HepG2 (cell line): ENCODE measurements at regions not wholly inside any gene's neighbourhood (a gene's known extent, or its start where the extent isn't known, plus 50 kb on each side); places are given as distances from the start of the nearest gene placed in this dataset.

ENCODE experiments used
- E2F1 ChIP-seq: sonication (generic); formaldehyde crosslinking; IDR thresholded peaks from 2 replicates; pipeline ENCODE4 v1.5.0; 2020; ENCODE audit warnings: missing genetic modification reagents
- GPN1 ChIP-seq: sonication (generic); formaldehyde crosslinking; IDR thresholded peaks from 2 replicates; pipeline ENCODE4 v1.5.1; 2020; ENCODE audit warnings: missing genetic modification reagents, borderline replicate concordance
- HMG20A ChIP-seq: IDR thresholded peaks from 2 replicates; pipeline ENCODE4 v1.6.1; 2016; ENCODE audit warnings: borderline replicate concordance
- IRF9 ChIP-seq: sonication (generic); formaldehyde crosslinking; IDR thresholded peaks from 2 replicates; pipeline ENCODE4 v1.8.0; 2022; ENCODE audit warnings: missing genetic modification reagents, mild to moderate bottlenecking, borderline replicate concordance
- JDP2 ChIP-seq: sonication (generic); formaldehyde crosslinking; IDR thresholded peaks from 2 replicates; pipeline ENCODE4 v1.8.1; 2022; ENCODE audit warnings: missing genetic modification reagents, borderline replicate concordance
- MAZ ChIP-seq, 2 experiments: sonication (generic) in 1 of 2; formaldehyde crosslinking in 1 of 2; IDR thresholded peaks; 2 replicates each; pipeline versions ENCODE4 v1.5.0 to v1.6.1; 2012 to 2020; ENCODE audit warnings: low read depth in 2 of 2, mild to moderate bottlenecking in 2 of 2, borderline replicate concordance in 1 of 2, improper control_type of control experiment in 1 of 2, low read length in 1 of 2, missing genetic modification reagents in 1 of 2, moderate library complexity in 1 of 2
- MEF2D ChIP-seq: sonication (generic); formaldehyde crosslinking; IDR thresholded peaks from 2 replicates; pipeline ENCODE4 v1.5.1; 2020; ENCODE audit warnings: mild to moderate bottlenecking, missing genetic modification reagents
- MTERF4 ChIP-seq: sonication (generic); formaldehyde crosslinking; IDR thresholded peaks from 2 replicates; pipeline ENCODE4 v1.8.0; 2023; ENCODE audit warnings: mild to moderate bottlenecking, missing genetic modification reagents
- NFYC ChIP-seq: IDR thresholded peaks from 2 replicates; pipeline ENCODE4 v1.6.1; 2016; ENCODE audit warnings: missing genetic modification reagents, missing compliant biosample characterization
- SRSF9 ChIP-seq: fragments of 200-400 bp; formaldehyde crosslinking; IDR thresholded peaks from 2 replicates; pipeline ENCODE4 v1.6.1; 2018; ENCODE audit warnings: borderline replicate concordance, mild to moderate bottlenecking, low read depth, low read length; ENCODE audit not compliant: insufficient read depth, poor library complexity, severe bottlenecking
- SRY ChIP-seq: sonication (generic); formaldehyde crosslinking; IDR thresholded peaks from 2 replicates; pipeline ENCODE4 v1.8.0; 2022; ENCODE audit warnings: mild to moderate bottlenecking, missing genetic modification reagents
- STAG1 ChIP-seq: sonication (generic); formaldehyde crosslinking; IDR thresholded peaks from 2 replicates; pipeline ENCODE4 v1.4.0; 2020; ENCODE audit warnings: missing genetic modification reagents
- TCF7 ChIP-seq: sonication (generic); IDR thresholded peaks from 2 replicates; pipeline ENCODE4 v1.6.1; 2016; ENCODE audit warnings: antibody characterized with exemption, low read depth
- THAP7 ChIP-seq: sonication (generic); formaldehyde crosslinking; IDR thresholded peaks from 2 replicates; pipeline ENCODE4 v1.8.1; 2023; ENCODE audit warnings: mild to moderate bottlenecking, missing genetic modification reagents
- THYN1 ChIP-seq: sonication (generic); formaldehyde crosslinking; IDR thresholded peaks from 2 replicates; pipeline ENCODE4 v1.8.1; 2023; ENCODE audit warnings: low read depth, mild to moderate bottlenecking, moderate library complexity, missing genetic modification reagents, borderline replicate concordance
- TSC22D2 ChIP-seq: sonication (generic); formaldehyde crosslinking; IDR thresholded peaks from 2 replicates; pipeline ENCODE4 v1.5.1; 2020; ENCODE audit warnings: missing genetic modification reagents, mild to moderate bottlenecking, borderline replicate concordance
- ZNF605 ChIP-seq: sonication (generic); formaldehyde crosslinking; IDR thresholded peaks from 2 replicates; pipeline ENCODE4 v1.8.0; 2022; ENCODE audit warnings: mild to moderate bottlenecking, missing genetic modification reagents
- ZNF687 ChIP-seq: sonication (generic); formaldehyde crosslinking; IDR thresholded peaks from 2 replicates; pipeline ENCODE4 v1.5.1; 2020; ENCODE audit warnings: mild to moderate bottlenecking, missing genetic modification reagents, moderate library complexity
- ZNF773 ChIP-seq: sonication (generic); formaldehyde crosslinking; IDR thresholded peaks from 2 replicates; pipeline ENCODE4 v1.4.0; 2020; ENCODE audit warnings: missing genetic modification reagents, borderline replicate concordance
- ZNF782 ChIP-seq: sonication (generic); formaldehyde crosslinking; IDR thresholded peaks from 2 replicates; pipeline ENCODE4 v1.4.0; 2020; ENCODE audit warnings: missing genetic modification reagents, mild to moderate bottlenecking, borderline replicate concordance
- ZNF841 ChIP-seq: sonication (generic); formaldehyde crosslinking; IDR thresholded peaks from 2 replicates; pipeline ENCODE4 v1.8.1; 2023; ENCODE audit warnings: missing genetic modification reagents, borderline replicate concordance

GRCh38 chr10:78472551-78472890 is 438.9 kb downstream of the RPS24 start (continued):
- TF ChIP-seq MAZ (IDR thresholded peaks at IDR 0.05; ENCODE audit: borderline replicate concordance, low read depth, low read length) (no peak), MAZ (CRISPR knock-in tag; IDR thresholded peaks at IDR 0.05; ENCODE audit: low read depth) (no peak), ZNF773 (CRISPR knock-in tag) (no peak), ZNF782 (no peak), SRY (no peak), NFYC (no peak), IRF9 (CRISPR knock-in tag) (no peak), THAP7 (CRISPR knock-in tag) (no peak), TCF7 (no peak), ZNF687 (CRISPR knock-in tag) (peak; percentile 74), HMG20A (CRISPR knock-in tag) (no peak), MEF2D (CRISPR knock-in tag) (no peak), STAG1 (no peak), ZNF841 (CRISPR knock-in tag) (no peak), SRSF9 (no peak), GPN1 (CRISPR knock-in tag) (no peak), TSC22D2 (CRISPR knock-in tag) (no peak), ZNF605 (CRISPR knock-in tag) (no peak), THYN1 (no peak), E2F1 (no peak), JDP2 (CRISPR knock-in tag) (no peak), MTERF4 (CRISPR knock-in tag) (no peak)
